Testis (tissue), 2 donors: ENCODE measurements at regions not wholly inside any gene's neighbourhood (a gene's known extent, or its start where the extent isn't known, plus 50 kb on each side); places are given as distances from the start of the nearest gene placed in this dataset.
A peak's percentile ranks its signal among the peaks of the same experiment; 100 is the strongest.

Source experiments
- DNase-seq: peaks from one replicate; pipeline ENCODE4 v3.0.0-alpha.2; 2019
- H3K27ac ChIP-seq, 2 donors: fragments of 200-600 bp; sonication (generic); one replicate each; pipeline ENCODE4 v1.5.1; 2019
- H3K27me3 ChIP-seq: fragments of 200-600 bp; sonication (generic); one replicate; pipeline ENCODE4 v1.5.1; 2019
- H3K36me3 ChIP-seq: fragments of 200-600 bp; sonication (generic); one replicate; pipeline ENCODE4 v1.5.1; 2017; ENCODE audit warnings: low read depth; ENCODE audit errors: missing control alignments
- H3K4me1 ChIP-seq: fragments of 200-600 bp; sonication (generic); one replicate; pipeline ENCODE4 v1.5.1; 2019
- H3K4me3 ChIP-seq, 2 donors: fragments of 200-600 bp; sonication (generic); one replicate each; pipeline ENCODE4 v1.5.1; 2017 to 2019
- H3K9me3 ChIP-seq: fragments of 200-600 bp; sonication (generic); one replicate; pipeline ENCODE4 v1.5.1; 2017
- POLR2A ChIP-seq: fragments of 450-650 bp; IDR thresholded peaks from one replicate; pipeline ENCODE4 v1.6.1; 2017; ENCODE audit warnings: antibody characterized with exemption, mild to moderate bottlenecking, moderate library complexity
- WGBS, 2 donors: methylation state at CpG; one replicate each; pipeline ENCODE4 v1.1.5; 2018; 5-methylcytosine and 5-hydroxymethylcytosine counted together
- intact Hi-C: fragments of 100-400 bp; cut with DNase I; formaldehyde crosslinking; loops from one replicate; pipeline ENCODE4 v1.15.1; 2023; ENCODE audit warnings: low total_unique reads
- TF ChIP-seq, protein P1 (sequence below), 3 experiments: fragments of 450-650 bp in 2 of 3; fragments of 200-600 bp in 1 of 3; sonication (generic) in 1 of 3; IDR thresholded peaks; one replicate each; pipeline ENCODE4 v1.5.1; 2016 to 2019; ENCODE audit warnings: antibody characterized with exemption in 3 of 3, mild to moderate bottlenecking in 2 of 3, moderate library complexity in 1 of 3

DNA sequence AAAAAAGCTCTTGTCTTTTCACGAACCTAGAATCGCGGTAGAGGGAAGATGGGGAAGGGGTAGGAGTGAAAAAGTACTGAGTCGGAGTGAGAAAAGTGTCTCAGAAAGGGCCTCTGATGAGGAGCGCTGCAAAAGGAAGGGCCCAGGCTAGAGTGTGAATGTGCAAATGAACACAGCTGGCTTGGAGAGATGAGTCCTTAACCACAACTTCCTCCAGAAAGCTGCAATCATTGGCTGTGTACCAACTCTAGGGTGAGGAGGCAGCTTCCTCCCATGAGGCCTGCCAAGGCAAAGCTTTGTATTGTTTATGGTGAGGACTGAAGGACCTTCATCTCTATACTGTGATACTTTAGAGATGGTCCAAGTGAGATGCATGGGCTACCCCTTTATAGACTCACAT is 566.9 kb upstream of the ANO5 start:
- Histone ChIP-seq H3K36me3 (no peaks in the 10 kb centered on the region), H3K27me3 (no peaks in the 10 kb centered on the region), H3K4me1 (no peaks in the 10 kb centered on the region), H3K27ac (no peak overlapping the region), H3K9me3 (no peaks in the 10 kb centered on the region), H3K4me3 (no peak overlapping the region)
- intact Hi-C loops = no loop called here
- 81 to 83% methylated on average over 5 of the region's 5 CpGs for WGBS, 2 donors
- peak; percentile 16 for DNase-seq
- TF ChIP-seq, protein P1, sequence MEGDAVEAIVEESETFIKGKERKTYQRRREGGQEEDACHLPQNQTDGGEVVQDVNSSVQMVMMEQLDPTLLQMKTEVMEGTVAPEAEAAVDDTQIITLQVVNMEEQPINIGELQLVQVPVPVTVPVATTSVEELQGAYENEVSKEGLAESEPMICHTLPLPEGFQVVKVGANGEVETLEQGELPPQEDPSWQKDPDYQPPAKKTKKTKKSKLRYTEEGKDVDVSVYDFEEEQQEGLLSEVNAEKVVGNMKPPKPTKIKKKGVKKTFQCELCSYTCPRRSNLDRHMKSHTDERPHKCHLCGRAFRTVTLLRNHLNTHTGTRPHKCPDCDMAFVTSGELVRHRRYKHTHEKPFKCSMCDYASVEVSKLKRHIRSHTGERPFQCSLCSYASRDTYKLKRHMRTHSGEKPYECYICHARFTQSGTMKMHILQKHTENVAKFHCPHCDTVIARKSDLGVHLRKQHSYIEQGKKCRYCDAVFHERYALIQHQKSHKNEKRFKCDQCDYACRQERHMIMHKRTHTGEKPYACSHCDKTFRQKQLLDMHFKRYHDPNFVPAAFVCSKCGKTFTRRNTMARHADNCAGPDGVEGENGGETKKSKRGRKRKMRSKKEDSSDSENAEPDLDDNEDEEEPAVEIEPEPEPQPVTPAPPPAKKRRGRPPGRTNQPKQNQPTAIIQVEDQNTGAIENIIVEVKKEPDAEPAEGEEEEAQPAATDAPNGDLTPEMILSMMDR (IDR thresholded peaks at IDR 0.05) = no peak
- no peak for TF ChIP-seq POLR2A

DNA sequence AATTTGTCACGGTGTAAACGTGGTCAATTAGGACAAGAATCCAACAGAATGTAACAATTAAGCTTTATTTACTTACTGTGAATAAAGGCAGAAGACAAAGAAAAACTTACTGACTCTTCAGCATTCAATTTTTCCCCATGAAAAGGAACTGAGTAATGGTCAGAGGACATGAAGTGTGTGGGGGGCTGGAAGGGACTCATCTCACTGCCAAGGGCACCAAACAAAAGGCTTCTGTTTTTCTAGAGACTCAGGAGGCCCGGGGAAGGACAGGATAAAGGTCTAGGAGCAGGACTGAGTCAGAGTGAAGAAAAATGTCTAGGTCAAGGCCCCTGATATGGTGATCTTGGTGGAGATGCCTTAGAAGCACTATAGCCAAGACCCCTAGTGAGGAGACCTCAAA is 564.2 kb upstream of the ANO5 start:
- 62 to 65% methylated on average over 3 of the region's 3 CpGs for WGBS, 2 donors
- intact Hi-C loops = no loop called here
- no peak for TF ChIP-seq POLR2A
- TF ChIP-seq, protein P1 (IDR thresholded peaks at IDR 0.05) = no peak

DNA sequence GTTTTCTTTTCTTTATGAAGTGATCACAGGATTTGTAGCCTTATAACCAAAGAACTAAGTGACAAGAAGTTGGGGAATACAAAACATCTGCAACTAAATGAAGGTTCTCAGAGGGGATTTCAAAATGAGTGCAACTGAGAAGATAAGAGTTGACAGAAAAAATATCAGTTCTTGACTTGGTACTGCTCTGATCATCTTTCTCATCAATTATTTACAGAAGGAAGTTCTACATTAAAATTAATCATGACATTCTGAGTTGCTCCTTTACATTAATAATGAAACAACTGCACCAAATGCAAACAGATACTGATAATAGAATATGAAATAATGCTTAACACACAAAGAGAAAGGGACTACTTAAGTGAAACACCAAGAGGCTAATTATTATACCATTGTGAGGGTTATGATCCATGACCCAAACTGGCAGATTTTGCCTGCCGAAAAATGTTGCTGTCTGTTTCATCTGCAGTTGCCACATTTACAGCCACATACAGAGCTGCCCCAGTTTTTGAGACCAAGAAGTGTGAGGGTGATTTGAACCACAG is 561.9 kb upstream of the ANO5 start:
- TF ChIP-seq, protein P1 (IDR thresholded peaks at IDR 0.05) = no peak
- TF ChIP-seq POLR2A = no peak
- Histone ChIP-seq H3K27ac (no peak overlapping the region), H3K27me3 (no peaks in the 10 kb centered on the region), H3K9me3 (no peaks in the 10 kb centered on the region), H3K4me1 (no peaks in the 10 kb centered on the region), H3K36me3 (no peaks in the 10 kb centered on the region), H3K4me3 (no peak overlapping the region)
- 88 to 94% methylated on average over 1 of the region's 1 CpG for WGBS, 2 donors
- DNase-seq = no peak
- intact Hi-C loops = no loop called here

More for the DNA sequence above, 564.2 kb upstream of the ANO5 start:
- H3K36me3 ChIP-seq = no peaks in the 10 kb centered on the region
- DNase-seq = no peak
- H3K27ac ChIP-seq = no peak overlapping the region
- no peaks in the 10 kb centered on the region for H3K4me1 ChIP-seq
- no peaks in the 10 kb centered on the region for H3K9me3 ChIP-seq
- no peaks in the 10 kb centered on the region for H3K27me3 ChIP-seq
- no peak overlapping the region for H3K4me3 ChIP-seq

DNA sequence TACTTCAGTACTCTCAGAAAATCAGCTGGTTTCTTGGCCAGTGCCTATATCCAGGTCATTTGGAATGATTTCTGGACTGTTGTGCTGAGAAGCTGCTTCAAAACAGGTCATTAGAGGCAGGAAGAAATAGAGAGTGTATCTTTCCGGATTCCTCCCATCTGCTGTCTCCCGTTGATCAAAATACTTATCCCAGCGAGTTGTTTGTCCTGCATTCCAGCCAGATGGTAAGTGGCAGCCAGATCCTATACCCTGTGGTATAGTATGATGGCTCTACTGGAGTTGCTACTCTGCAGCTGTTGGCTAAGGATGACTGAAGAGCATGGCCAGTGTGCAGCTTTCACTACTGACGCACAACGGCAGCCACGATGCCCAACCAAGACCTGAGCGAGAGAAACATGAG is 560.9 kb upstream of the ANO5 start:
- WGBS, 2 donors = 76 to 91% methylated on average over 6 to 7 of the region's 7 CpGs
- H3K27ac ChIP-seq = no peak overlapping the region
- no peaks in the 10 kb centered on the region for H3K4me1 ChIP-seq
- TF ChIP-seq, protein P1 (IDR thresholded peaks at IDR 0.05) = no peak
- TF ChIP-seq POLR2A = no peak
- no peaks in the 10 kb centered on the region for H3K36me3 ChIP-seq
- H3K27me3 ChIP-seq = no peaks in the 10 kb centered on the region
- no peak overlapping the region for H3K4me3 ChIP-seq
- intact Hi-C loops = no loop called here
- no peak for DNase-seq
- H3K9me3 ChIP-seq = no peaks in the 10 kb centered on the region

DNA sequence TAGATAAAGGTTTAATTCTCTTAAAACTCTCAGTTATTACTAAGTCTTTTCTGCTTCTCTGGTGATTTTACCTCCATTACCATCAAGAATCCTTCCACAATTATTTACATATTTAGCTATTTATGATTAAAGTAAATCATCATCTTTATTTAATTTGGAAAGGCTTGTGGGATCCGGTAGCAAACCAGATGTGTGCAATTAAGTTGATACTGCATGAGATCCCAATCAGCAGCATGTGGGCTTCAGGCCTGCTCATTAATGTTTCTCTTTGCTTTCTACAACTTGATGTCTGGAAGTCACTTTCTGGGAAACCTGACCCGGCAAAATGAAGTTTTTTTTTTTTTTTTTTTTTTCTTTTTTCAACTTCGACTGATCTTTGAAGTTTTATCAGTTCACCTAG is 558.4 kb upstream of the ANO5 start:
- DNase-seq = no peak
- Histone ChIP-seq H3K27me3 (no peaks in the 10 kb centered on the region), H3K4me3 (no peak overlapping the region)

More for the DNA sequence above, 558.4 kb upstream of the ANO5 start:
- TF ChIP-seq, protein P1 (IDR thresholded peaks at IDR 0.05) = no peak
- no peak for TF ChIP-seq POLR2A
- Histone ChIP-seq H3K36me3 (no peaks in the 10 kb centered on the region), H3K27ac (no peak overlapping the region), H3K4me1 (no peaks in the 10 kb centered on the region), H3K9me3 (no peaks in the 10 kb centered on the region)
- intact Hi-C loops = no loop called here
- WGBS, 2 donors = 75 to 76% methylated on average over 3 of the region's 3 CpGs
